ENCODE measurements at regions not wholly inside any gene's neighbourhood (a gene's known extent, or its start where the extent isn't known, plus 50 kb on each side); places are given as distances from the start of the nearest gene placed in this dataset.

GRCh38 chr5:21067724-21068123, 1079.7 kb upstream of the CDH18 start:
- DNase-seq: no peak
- Mint-ChIP-seq H3K4me1 (no peaks in the 10 kb centered on the region), H3K27ac (no peak overlapping the region), H3K27me3 (ENCODE audit: low read depth, poor library complexity) (peaks cover under 1% of the 10 kb centered on the region), H3K9me3 (peaks cover 15% of the 10 kb centered on the region), H3K4me3 (no peak overlapping the region), H3K36me3 (ENCODE audit: low read depth) (no peaks in the 10 kb centered on the region)
- TF ChIP-seq CTCF (IDR thresholded peaks at IDR 0.05): no peak

GRCh38 chr5:21063146-21063545, 1075.1 kb upstream of the CDH18 start:
- Mint-ChIP-seq H3K4me1 (no peaks in the 10 kb centered on the region), H3K4me3 (no peak overlapping the region), H3K27ac (no peak overlapping the region), H3K27me3 (ENCODE audit: low read depth, poor library complexity) (peaks cover 6% of the 10 kb centered on the region), H3K36me3 (ENCODE audit: low read depth) (no peaks in the 10 kb centered on the region), H3K9me3 (peaks cover 23% of the 10 kb centered on the region)
- no peak for DNase-seq
- no peak for TF ChIP-seq CTCF (IDR thresholded peaks at IDR 0.05)

- peaks cover 11% of the 10 kb centered on the region for H3K9me3 Mint-ChIP-seq
- no peak overlapping the region for H3K27ac Mint-ChIP-seq
- no peaks in the 10 kb centered on the region for H3K4me1 Mint-ChIP-seq
- no peak for TF ChIP-seq CTCF (IDR thresholded peaks at IDR 0.05)
- peaks cover 6% of the 10 kb centered on the region for H3K27me3 Mint-ChIP-seq (ENCODE audit: low read depth, poor library complexity)
- DNase-seq: no peak
- H3K36me3 Mint-ChIP-seq (ENCODE audit: low read depth): no peaks in the 10 kb centered on the region
- no peak overlapping the region for H3K4me3 Mint-ChIP-seq
These were observed 1070.3 kb upstream of the CDH18 start for GRCh38 chr5:21058289-21058688.

- Mint-ChIP-seq H3K9me3 (no peaks in the 10 kb centered on the region), H3K36me3 (ENCODE audit: low read depth) (no peaks in the 10 kb centered on the region), H3K4me1 (no peaks in the 10 kb centered on the region), H3K27ac (no peak overlapping the region), H3K27me3 (ENCODE audit: low read depth, poor library complexity) (no peaks in the 10 kb centered on the region), H3K4me3 (no peak overlapping the region)
- no peak for TF ChIP-seq CTCF (IDR thresholded peaks at IDR 0.05)
- DNase-seq: no peak
These were observed 1063.9 kb upstream of the CDH18 start for GRCh38 chr5:21051945-21052344.

GRCh38 chr5:21049901-21050300, 1061.9 kb upstream of the CDH18 start:
- no peaks in the 10 kb centered on the region for H3K4me1 Mint-ChIP-seq
- peaks cover 11% of the 10 kb centered on the region for H3K9me3 Mint-ChIP-seq
- H3K27ac Mint-ChIP-seq: no peak overlapping the region
- H3K4me3 Mint-ChIP-seq: no peak overlapping the region
- no peak for TF ChIP-seq CTCF (IDR thresholded peaks at IDR 0.05)
- H3K27me3 Mint-ChIP-seq (ENCODE audit: low read depth, poor library complexity): no peaks in the 10 kb centered on the region
- H3K36me3 Mint-ChIP-seq (ENCODE audit: low read depth): no peaks in the 10 kb centered on the region
- no peak for DNase-seq

GRCh38 chr5:21030981-21031380, 1043.0 kb upstream of the CDH18 start:
- Mint-ChIP-seq H3K36me3 (ENCODE audit: low read depth) (no peaks in the 10 kb centered on the region), H3K4me1 (no peaks in the 10 kb centered on the region), H3K4me3 (no peak overlapping the region), H3K27ac (no peak overlapping the region), H3K27me3 (ENCODE audit: low read depth, poor library complexity) (no peaks in the 10 kb centered on the region), H3K9me3 (no peaks in the 10 kb centered on the region)
- no peak for TF ChIP-seq CTCF (IDR thresholded peaks at IDR 0.05)
- DNase-seq: no peak
